Stimulated activated CD8-positive, alpha-beta memory T cell treated with anti-CD3 and anti-CD28 coated beads, Interleukin-12 subunit alpha, Interleukin-12 subunit beta, amount 100 ng/mL, for 4 hours (primary cell): ENCODE measurements at regions not wholly inside any gene's neighbourhood (a gene's known extent, or its start where the extent isn't known, plus 50 kb on each side); places are given as distances from the start of the nearest gene placed in this dataset.
"Not testable (repeated sequence)": the region's sequence is repeated elsewhere in the genome, so short reads cannot be mapped to it uniquely, and the experiment has no call there.

ENCODE experiments used
- DNase-seq: peaks from one replicate; pipeline ENCODE4 v3.0.0-alpha.2; 2020; ENCODE audit warnings: low read depth

DNA sequence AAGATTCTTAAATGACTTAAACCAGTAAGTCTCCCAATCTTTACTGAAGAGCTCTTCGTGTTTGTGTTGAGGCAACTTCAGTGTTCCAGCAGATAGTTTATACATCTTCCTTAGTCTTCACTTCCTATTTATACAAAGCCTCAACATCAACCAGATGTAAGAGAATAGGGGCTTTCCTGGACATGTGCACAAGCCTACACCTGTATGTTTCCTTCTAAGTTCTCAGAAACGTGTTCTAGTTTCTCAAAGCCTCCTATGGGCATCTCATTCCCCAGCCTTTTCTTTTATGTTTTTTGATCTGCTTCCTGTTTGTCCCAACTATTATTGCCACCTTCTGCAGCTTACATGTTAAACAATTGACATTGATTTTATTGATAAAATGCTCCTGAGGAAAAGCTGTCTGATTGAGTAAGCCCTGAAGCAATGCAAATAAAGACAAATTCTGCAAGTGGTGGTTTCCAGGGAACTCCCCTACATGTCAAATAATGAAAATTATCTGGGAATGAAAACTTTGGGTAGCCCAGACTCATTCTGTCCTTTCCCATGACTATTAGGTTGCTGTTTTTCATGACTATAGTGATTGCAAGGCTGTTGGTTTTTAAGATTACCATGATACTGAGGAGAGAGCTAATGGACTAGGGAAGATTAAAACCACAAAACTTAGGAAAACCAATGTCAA lies 663.3 kb upstream of the ACVR2A start:
- DNase-seq, result no peak

DNA sequence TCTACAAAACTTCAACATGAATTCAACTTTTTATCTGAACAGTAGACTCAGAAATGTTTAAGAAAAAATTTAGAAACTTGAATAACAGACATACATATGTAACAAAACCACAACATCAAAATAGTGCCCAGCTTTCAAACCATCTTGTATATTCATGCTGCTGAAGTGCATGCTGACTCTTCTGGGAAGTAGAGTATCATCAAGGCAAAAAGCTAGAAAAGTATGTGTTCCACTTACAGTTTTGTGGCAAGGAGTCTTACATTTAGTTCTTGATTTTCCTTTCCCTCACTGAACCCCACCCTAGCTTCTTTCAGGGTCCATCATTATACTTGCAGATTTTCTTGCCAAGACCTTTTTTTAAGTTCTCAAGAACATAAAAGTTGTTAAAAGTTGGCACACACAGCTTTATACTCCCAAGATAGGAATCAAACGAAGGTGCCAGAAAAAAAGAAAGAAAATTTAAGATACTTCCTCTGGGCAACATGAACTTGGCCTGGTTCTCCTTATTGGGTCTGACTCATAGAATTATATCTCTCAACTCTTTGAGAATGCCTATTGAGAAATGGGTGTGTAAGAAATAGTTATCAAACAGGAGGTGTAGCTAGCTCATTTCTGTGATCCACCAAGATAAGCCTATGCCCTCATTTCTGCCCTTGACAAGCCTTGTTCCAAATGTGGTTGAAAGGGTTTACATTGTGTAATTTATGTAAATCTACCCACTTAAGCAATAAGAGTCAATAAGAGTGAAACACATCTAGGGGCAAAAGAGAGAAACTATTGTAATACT lies 667.6 kb upstream of the ACVR2A start:
- no peak for DNase-seq

DNA sequence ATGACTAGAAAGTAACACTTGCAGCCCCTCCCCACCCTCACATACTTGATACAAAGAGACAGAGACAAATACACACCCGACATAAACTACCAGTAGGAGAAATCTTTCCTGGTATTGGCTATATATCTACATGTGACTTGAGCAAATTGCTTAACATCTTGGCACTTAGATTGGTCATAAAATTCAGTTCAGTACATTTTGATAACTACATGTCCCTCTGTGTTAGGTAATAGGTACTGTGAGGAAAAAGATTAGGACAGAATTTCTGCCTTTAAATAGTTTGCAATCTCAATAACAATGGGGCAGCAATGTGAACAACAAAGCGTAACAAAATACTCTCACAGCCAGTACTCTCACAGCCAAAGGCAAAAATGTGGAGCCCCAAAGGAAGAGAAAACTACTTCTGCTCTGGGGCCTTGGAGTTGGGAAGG lies 670.0 kb upstream of the ACVR2A start:
- no peak for DNase-seq

DNA sequence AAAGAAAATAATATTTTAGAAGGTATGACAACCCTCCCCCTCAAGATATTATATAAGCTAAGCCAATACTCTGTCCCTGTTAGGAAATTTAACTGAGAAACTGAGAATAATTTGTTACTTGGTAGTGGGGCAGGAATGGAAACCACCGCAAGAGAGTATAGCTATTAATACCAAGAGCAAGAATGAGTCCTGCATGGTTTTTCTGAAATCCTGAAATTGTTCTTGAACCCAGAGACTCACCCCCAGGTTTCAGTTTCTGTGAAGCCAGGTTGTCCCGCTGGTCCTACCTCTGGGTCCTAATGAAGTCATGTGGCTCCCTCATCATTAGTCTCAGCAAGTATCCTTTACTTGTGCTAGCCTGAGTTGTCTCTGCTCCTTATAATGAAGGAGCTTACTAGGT lies 671.0 kb upstream of the ACVR2A start:
- no peak for DNase-seq

DNA sequence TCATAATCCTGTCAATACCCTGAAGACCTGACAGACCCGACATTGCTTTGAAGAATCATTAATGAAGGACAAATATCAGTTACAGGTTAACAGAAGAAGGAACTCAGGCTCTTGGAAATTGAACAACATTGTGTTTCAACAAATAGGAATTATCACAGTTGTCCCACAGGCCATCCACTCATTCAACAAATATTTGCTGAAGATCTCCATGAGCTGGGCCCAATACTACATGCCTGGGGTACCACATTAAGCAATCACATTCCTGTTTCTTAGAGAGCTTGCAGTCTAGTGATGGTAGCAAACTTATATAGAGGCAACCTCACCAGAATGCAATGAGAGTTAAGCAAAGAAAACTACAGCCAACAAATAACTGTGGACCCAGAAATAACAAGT lies 671.6 kb upstream of the ACVR2A start:
- DNase-seq, result no peak

DNA sequence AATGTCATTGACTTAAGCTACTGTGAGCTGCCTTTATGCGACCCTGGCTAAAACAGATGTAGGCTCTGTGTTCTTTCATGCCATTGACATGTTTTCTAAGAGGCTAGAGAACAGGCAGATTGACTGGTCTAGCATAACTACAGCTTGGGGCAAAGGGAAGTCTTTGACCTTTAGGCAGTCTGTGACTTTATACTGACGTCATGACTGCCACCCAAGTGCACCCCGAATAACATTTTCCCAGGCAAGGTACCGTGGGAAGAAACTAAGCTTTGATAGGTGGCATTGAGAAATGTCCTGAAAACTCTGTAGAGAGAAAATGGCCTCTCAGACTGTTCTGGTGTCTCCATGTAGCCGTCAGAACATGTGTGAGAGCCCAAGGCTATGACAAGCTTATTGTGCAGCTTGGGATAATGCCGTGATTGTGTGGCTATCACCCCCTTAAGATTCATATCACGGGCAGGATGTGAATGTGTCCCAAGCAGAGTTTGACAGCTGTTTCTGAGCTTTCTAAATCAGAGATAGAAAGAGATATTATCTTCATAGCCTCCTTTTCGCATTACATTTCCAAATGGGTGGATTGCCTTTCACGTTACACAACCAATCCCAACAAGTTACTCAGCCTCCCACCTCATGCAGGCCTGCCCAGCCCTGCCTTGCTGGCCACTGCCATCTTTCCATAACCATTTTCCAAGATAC lies 672.2 kb upstream of the ACVR2A start:
- DNase-seq, result no peak

DNA sequence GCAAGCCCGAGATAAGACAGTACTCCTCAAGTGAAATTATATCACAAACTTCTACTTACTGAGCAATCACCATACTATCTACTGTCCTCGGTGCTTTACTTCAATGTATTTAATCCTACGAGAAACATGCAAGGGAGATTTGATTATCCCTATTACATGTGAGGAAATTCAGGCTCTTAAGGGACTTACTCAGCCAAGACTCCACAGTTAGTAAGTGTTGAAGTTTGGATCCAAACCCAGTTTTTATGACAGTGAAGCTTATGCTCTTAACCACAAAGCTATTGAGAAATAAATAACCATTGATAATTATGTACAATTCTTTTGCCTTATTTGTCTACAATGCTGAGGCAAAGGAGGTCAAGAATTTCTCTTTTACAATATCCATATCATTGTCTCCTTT lies 672.9 kb upstream of the ACVR2A start:
- no peak for DNase-seq

DNA sequence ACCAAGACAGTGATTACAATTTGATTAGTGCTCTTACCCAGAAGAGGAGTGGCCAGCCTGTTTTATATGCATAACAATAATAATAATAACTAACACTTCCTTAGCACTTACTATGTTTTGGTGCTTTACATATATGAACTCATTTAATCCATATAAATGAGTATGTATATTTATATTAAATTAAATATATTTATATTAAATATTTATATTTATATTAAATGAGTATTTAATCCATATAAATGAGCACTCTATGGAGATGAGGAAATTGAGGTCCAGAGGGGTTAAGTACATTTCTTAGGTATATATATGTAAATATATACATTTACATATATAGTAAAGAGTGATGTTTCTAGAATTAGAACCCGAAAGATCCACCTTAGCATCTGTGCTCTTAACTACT lies 673.9 kb upstream of the ACVR2A start:
- no peak for DNase-seq

DNA sequence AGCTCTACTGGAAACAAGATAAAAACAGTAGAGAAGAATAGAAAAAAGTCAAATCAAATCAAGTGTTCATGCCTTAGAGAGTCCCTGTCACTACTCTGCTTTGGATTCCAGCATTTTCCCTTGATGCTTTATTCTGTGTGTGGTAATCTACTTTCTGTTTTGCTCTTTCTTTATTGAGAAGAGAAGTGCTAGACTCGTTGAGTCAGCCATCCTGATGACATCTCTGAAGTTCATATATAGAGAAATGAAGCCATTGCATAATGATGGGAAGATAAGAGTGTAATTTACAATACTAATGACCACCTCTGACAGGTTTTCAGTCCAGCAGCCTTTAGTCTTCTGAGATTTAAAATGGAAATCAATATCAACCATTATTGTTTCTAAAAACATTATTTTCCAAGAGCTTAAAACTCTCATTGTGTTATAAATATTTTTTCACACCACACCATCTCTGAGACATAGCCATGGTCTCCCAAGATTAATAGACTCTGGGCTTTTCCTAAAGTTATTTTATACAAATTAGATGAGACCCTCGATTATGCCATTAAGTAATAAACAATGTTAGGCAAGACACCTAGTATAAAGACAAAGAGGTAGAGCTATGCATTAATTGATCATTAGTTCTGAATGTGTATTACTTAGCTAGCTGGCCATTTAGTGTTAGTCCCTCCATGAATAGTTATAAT lies 679.0 kb upstream of the ACVR2A start:
- no peak for DNase-seq

DNA sequence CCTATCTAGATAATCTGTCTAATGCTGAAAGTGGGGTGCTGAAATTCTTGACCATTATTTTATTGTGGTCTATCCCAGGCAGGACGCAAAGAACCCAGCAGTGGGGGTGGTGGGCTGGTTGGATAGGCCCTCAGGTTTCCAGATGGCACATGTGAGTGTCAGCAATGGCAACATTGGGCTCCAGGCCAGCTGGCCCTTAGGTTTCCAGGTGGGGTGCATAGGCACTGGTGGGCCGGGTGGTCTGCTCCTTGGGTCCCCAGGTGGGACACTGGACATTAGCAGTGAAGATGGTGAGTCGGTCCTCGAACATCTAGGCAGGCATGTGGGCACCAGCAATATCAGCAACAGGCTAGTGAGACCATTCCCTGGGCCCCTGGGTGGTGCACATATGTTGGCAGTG lies 680.3 kb upstream of the ACVR2A start:
- DNase-seq, result no peak

DNA sequence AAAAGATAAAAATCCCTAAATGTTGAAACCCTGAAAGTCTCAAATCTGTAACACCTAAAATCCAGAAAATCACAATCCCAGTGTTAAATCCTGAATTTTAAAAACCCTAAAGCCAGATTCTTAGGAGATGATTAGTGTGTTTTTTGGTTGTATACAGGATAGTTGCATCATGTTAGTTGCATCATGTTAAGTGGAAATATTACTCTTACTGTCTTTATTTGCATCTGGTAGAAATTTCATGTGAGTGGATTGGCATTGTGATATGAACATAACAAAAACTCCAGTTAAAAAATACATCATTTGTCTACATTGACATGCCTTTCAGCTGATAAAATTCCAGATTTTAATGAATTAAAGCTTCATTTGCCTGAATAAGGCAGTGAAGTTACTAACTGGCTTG lies 683.1 kb upstream of the ACVR2A start:
- no peak for DNase-seq

DNA sequence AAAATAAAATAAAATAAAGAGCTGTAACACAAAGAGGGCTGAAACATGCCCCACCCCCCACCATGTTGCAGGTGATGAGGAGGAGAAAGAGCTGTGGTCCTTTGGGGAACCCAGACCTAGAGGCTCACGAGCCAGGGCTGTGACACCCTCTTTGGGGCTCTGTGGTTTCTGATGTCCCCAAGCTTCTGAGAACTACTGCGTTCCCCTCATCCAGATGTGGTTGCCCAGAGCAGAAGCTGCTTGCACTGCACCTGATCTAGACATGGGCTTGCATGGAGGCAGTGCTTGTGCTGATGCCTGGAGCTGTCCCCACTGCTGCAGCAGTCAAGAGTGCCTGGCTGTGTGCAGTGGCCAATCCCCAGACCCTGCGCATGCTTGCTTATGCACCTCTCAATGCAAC lies 687.9 kb upstream of the ACVR2A start:
- no peak for DNase-seq

DNA sequence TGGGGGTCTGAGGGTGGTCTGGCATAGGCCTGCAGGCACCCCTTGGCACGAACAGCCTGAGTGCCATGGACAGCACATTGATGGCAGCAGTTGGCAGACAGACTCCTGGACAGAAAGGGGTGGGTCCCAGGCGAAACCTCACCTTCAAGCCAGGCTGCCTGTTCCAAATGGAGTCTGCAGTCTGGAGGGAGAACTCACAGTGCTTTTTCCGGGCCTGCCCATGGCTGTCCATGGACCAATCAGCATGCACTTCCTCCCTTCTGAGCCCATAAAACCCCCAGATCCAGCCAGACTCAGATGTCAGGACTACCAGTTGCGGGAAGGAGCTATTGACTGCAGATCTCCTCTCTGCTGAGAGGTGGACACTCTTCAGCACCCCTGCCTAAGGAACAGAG lies 694.6 kb upstream of the ACVR2A start:
- no peak for DNase-seq

DNA sequence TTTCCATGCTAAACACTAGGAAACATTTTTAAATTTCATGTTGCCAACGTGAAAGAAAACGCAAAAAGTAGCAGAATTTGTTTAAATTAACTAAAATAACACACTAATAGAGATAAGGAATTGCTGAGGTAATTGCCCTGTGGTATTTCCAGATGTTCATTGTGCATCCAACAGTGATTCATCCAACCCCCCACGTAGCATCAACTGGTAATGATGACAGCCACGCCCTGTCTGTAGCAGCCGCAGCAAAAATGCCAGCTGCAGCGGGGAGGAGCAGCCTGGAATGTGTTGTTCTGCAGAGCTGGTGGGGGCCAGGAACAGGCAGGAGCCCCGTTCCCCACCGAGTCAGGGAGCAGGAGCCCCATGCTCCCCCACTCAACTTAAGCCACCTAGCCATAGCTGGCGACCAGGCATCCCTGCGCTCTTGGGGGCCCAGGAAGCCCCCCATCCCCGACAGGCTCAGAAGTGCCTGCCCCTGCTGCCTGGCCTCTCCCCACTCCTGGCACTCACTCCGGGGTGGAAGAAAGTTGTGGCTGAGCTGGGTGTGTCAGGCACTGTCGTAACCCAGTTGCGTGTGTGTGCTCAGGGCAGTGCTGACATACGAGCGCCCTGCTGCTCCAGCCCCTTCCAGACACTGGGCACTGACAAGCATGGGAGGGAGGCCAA lies 695.1 kb upstream of the ACVR2A start:
- no peak for DNase-seq

DNA sequence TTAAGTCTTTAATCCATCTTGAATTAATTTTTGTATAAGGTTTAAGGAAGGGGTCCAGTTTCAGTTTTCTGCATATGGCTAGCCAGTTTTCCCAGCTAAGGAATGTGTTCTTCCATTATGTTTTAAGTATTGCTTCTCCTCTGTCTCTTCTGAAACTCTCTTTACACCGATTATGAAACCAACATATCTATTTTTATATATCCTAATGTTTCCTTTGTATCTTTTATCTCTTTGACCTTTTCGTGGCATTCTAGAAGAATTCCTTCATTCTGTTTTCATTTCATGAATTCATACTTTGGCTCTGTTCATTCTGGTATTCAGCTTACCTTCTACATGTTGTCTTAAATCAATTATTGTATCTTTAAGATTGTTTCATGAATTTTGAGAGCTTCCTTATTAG lies 697.0 kb upstream of the ACVR2A start:
- DNase-seq, result no peak

DNA sequence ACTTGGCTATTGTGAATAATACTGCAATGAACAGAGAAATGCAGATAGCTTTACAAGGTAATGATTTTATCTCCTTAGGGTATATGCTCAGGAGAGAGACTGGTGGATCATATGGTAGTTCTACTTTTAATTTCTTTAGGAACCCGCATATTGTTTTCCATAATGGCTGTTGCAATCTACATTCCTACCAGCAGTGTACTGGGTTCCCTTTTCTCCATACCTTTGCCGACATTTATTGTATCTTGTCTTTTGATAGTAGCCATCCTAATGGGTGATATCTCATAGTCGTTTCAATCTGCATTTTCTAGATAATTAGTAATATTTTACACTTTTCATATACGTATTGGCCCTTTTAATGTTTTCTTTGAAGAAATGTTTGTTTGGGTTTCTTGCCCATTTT lies 702.9 kb upstream of the ACVR2A start:
- DNase-seq, result no peak

DNA sequence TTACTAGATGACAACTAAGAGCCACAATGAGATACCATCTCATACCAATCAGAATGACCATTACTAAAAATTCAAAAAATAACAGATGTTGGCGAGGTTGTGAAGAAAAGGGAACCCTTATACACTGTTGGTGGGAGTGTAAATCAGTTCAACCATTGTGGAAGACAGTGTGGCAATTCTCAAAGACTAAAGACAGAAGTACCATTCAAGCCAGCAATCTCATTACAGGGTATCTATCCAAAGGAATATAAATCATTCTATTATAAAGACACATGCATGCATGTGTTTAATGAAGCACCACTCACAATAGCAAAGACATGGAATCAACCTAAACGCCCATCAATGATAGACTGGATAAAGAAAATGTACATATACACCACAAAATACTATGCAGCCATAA lies 705.1 kb upstream of the ACVR2A start:
- not testable (repeated sequence) for DNase-seq

DNA sequence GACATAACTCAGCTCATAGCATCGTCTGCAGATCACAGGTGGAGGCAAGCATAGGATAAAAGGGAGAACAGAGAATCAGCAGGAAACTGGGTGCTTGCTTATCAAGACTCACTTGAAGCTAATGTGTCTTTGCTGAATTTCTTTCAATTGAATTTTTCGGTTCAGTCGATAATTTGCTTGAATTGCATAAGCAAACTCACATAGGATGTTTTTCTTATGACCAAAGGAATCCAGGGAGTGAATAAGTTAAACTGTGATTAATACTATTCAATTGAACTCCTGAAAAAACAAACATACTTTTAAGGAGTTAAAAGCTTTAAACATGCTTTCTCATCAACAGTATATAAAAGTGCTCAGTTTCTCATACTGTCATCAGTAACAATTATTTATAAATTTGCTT lies 707.1 kb upstream of the ACVR2A start:
- no peak for DNase-seq

DNA sequence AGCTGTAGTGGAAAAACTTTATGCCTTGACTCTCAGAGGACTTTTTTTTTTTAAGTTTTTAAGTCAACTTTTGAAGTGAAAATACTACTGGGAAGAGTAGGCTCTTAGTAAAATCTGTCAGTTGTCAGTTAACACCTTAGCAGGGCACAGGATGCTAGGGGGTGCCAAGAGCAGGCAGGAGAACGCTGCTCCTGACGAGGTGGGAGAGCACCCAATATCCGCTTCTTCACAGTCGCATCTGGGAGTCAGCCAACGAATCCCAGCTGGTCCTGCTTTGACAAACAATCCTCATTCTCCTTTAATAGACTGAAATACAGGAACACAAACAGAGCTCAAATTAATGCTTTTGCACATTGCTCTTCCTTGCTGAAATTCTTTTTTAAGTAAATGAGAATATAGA lies 709.5 kb upstream of the ACVR2A start:
- DNase-seq, result no peak

DNA sequence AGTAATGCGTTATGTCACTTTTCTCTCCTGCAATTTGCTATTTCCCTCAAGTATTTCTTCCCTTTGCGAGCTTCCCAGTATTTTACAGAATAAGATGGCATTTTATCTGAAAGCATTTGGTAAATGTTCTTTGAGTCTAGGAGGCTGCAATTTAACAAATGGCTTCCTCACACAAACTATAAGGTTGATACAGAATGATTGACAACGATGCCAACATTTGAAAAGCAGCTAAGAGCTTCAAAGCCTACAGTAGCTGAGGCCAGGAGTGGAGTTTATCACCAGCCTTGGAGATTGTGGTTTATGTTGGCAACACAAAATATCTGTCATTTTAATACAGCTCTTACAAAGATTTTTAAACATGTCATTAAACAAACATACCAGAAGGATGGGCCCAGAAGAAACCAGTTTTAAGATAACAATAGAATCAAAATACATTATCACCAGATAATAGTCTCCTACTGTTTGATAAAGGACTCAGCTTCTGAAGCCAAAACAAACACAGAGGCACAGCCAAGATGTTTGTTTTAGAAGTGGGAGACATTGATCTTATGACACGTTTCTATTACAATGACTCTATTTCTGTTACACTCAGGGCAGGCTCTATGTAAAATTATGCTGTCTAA lies 711.4 kb upstream of the ACVR2A start:
- DNase-seq, result no peak

DNA sequence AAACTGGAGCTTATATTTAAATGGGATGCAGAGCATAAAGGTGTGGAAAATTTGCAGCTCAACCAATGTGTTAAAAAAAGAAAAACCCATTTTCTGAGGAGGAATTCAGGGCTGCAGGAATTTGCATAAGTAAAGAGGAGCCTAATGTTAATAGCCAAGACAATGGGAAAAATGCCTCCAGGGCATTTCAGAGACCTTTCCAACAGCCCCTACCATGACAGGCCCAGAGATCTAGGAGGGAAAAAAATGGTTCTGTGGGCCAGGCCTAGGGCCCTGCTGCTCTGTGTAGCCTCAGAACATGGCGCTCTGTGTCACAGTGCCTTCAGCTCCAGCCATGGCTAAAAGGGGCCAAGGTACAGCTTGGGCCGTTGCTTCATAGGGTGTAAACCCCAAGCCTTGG lies 719.7 kb upstream of the ACVR2A start:
- no peak for DNase-seq

DNA sequence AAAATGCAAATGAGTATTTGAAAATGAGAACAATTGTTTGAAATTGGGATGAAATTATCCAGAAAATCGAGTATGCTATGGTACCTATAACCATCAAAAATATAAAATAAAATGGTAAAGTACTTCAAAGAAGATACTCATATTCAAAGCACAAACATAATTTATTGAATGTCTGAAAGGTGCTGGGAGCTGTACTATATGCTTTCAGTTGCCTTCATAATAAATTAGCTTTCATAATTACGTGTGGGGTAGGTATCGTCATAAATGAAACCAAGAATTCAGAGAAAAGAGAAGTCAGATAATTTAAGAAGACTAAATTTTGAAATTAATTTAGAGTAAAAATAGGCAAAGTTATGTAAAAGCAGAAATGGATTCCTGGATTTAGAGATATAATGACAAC lies 721.9 kb upstream of the ACVR2A start:
- DNase-seq, result no peak
